ENCODE measurements at regions not wholly inside any gene's neighbourhood (a gene's known extent, or its start where the extent isn't known, plus 50 kb on each side); places are given as distances from the start of the nearest gene placed in this dataset.
A peak's percentile ranks its signal among the peaks of the same experiment; 100 is the strongest.

DNA sequence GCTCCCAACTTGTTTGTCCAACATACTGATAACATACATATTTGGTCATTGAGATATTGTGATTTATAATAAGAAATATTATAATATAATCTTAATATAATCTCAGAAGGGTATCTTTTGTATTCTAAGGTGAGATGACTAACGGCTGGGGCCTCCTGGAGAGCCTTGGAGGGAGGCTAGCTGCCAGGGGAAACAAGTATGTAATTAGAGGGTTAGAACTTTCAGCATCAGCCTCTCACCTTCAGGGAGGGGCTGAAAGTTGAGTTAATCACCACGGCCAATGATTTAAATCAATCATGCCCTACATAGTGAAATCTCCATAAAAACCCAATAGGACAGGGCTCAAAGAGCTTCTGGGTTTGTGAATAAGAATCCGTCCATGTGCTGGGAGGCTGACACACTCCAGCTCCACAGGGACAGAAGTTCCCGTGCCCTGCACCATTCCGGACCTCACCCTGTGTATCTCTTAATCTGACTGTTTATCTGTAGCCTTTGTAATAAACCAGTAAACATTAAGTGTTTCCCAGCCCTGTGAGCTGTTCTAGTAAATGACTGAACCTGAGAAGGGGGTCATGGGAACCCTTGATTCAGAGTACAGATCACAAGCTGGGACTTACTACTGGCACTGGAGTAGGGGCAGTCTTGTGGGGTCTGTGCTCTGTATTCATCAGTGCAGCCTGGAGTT, 86.3 kb upstream of the STEAP1B start:
- DNase-seq, result no peak

DNA sequence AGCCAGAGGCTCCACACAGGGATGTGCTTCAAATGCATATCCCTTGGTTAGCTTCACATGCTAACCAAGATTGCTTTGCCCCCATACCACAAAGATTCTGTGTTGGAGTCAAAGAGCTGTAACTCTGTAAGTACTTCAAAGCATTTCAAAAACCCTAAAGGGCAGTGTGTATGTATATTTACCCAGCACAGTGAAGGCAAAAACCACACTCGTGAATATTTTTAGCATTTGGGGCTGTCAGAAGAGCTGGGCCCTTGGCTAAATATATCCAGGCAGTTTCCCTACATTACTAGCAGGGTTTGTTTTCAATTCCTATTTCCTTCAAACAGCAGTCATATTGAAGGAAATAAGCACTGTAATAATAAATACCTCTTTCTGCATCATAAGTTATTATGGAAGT, 84.2 kb upstream of the STEAP1B start:
- DNase-seq, result no peak

DNA sequence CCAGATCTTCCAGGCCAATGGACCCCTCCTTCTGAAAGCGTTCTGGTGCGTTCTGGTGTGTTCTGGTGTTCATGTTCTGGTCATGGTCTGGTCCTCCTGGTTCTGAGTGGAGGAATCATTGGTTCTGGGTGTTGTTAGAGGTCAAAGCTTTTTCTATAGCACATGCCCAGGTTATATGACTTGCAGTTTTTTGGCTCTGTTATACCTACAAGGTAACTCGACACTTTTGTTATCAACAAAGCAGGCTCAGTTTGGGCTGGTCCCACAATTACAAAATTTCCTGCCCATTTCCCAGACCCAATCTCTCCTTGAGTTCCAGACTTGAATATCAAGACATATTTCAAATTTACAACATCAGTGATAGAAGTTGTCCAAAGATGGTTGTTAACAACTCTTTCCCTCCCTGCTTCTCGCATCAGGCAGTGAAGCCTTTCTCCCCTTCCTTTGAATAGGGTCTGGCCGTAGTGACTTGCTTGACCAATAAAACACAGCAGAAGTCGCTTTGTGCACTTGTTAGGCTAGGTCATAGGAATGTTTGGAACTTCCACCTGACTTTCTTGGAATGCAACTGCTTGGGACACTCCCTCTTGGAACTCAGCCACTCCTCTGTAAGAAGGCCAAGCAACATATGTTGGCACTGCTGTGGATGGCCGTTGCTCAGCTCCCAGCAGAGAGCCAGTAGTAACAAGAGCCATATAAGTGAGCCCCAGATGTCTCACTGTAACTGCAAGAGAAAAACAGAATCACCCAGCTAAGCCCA, 83.1 kb upstream of the STEAP1B start:
- DNase-seq, result peak; percentile 76

DNA sequence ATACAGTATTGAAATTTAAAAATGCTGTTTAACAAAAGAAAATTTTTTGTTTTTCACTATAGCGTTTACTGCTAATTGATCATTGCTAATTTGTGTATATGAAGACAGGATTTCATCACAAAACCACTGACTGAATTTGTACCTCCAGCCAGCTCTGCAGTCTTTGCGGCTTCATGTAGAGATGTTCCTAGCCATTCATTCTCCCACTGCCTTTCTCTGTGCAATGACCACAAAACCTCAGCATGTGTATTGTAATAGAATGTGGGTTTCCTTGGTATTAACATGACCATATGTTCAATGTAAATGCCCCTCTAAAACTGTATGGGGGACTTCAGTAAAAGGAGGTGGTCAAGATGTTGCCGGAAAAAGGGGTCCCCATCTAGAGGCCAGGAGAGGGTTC, 81.1 kb upstream of the STEAP1B start:
- no peak for DNase-seq

- DNase-seq, result no peak
Measured at GRCh38 chr7:22579961-22580360, 80.0 kb upstream of the STEAP1B start.

DNA sequence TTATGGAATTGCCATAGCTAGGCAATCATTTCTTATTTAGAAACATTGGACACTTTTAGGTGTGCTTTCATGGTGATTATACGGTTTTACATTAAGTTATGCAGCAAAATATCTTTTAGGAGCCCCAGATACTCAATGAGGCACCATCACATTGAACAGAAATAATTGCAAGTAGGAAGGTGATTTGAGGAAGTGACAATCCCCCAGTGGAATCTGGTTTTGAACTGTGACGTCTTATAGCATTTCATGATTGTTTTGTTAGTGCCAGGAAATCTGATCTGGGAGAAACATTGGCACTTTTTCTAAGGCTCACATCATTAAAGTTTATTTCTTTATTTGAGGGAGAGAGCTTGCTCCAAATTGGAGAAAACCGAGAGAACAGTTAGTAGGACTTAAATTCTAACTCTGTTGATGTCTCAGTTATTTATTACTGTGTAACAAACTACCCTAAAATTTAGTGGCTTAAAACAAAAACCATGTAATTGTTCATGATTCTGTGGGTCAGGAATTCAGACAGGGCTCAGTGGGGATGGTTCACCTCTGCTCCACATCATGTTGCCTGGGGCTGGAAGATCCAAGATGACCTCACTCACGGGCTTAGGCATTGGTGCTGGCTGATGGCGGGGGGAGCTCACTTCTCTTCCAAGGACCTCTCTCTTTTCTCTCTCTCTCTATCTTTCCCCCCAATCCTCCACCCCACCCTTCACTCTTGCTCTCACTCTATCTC, 78.2 kb upstream of the STEAP1B start:
- peak; percentile 67 for DNase-seq

DNA sequence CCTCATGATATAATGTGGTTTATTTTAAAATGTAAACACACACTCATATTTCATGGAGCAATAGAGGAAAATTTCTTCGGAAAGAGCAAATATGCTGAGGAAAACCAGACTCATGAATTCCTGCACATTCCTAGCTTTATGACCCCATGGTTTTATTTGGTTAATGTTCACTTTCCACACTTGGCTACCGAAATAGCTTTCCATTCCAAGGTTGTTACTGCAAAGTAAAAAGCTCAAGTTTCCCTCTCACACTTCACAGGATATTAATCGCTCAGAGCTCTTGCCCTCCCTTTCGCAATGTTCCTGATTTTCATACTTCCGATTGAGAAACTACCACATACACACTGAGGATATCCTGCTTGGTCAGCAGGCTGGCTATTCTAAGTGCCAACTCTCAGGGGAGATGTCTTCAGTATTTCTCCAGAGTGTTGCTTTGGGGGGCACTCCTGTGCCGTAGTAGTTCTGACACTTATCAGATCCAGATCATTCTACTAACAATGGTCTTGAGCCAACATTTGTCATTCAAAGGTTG, 77.5 kb upstream of the STEAP1B start:
- DNase-seq, result peak; percentile 96

- DNase-seq, result no peak
Measured at GRCh38 chr7:22576612-22577469, 76.9 kb upstream of the STEAP1B start.

DNA sequence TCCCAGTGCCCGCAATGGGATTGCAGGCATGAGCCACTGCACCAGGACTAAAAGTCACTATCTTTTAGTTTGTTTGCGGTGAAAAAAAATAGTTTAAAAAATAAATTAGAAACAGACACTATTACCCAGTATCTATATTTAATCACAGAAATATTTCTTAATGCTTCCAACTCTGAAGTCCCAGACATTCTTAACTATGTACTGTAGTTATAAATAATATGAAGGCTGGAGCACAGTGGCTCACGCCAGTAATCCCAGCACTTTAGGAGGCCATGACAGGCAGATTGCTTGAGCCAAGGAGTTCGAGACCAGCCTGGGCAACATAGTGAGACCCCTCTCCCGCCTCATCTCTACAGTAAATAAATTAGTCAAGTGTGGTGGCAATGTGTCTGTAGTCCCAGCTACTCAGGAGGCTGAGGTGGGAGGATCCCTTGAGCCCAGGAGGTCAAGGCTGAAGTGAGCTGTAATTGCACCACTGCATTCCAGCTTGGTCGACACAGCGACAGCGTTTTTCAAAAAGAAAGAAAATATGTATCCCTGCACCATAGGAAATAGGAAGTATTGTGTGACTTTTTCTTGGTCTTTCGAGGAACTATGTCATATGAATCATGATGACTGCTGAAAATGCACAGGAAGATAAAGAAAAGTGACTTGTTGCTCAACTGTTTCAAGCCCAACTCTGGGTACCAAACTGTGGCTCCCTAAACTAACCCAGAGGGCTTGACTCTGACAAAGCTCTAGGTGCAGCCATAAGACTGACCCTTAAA, 74.9 kb upstream of the STEAP1B start:
- peak; percentile 8 for DNase-seq

DNA sequence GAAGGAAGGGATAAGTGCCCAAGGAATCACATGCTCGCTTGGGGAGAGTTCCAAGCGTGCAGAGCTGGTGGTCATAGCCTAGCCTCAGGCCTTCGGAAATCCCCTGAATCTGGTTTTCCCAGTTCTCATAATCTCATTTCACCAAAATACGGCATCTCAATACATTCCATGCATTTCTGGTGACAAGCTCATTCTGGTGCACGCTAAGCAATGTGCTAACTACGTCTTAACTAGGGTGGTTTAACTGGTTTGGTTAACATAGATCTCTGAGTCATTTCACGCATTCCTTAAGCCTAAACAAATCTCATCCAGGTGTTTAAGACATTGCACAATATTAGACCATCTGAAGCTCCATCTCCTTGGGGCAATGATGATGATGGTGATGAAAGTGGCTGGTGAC, 72.9 kb upstream of the STEAP1B start:
- DNase-seq, result peak; percentile 53

GRCh38 chr7:22572292-22572691, 72.3 kb upstream of the STEAP1B start:
- DNase-seq, result peak; percentile 47

DNA sequence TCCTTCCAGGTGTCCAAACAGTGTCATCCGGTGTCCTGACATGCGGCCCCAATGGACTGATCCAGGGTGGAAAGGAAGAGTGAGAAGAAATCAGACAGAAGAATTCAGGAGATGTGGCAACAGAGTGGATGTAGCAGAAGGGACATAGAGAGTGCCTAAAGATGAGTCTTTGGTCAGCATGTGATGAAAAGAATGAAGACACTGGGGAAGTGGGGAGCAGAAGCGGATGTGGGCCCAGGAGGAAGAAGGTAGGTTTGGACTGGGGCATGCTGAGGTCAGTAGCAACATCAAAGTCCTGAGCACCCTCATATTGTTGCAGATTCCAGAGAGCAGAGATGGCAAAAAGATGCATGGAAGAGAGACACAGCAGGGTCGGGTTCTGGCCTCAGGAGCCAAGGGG, 71.8 kb upstream of the STEAP1B start:
- DNase-seq, result no peak

DNA sequence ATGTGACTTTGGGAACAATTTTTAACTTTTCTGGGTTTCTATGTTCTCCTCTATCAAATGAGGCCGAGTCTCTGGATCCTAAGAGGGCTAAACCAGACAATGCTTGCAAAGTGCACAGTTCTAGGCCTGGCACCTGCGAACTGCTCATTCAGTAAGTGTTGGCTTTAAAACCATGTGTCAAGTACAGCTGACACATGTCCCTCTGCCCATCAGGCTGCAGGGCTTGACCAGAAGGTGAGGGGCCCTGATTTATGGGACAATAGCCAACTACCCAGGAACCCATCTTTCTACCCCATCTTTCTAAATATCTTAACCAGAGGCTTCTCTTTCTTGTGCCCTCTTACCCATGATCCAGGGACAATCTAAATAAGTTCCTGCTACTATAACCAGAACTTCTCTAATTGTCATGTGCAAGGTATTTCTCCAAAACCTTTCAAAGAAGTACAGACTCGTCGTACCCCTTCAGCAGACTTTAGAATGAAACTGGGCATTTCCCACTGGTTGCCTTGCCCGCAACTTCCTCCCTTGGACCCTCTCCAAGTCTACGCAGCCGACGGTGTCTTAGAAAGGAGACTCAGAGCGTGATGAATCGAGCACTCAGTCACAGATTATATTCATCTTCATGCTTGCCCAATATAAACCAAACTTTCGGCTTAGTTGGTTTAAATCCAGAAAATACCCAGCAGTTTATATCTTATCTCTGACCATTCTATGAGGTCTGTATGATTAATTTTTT, 69.8 kb upstream of the STEAP1B start:
- DNase-seq, result no peak

DNA sequence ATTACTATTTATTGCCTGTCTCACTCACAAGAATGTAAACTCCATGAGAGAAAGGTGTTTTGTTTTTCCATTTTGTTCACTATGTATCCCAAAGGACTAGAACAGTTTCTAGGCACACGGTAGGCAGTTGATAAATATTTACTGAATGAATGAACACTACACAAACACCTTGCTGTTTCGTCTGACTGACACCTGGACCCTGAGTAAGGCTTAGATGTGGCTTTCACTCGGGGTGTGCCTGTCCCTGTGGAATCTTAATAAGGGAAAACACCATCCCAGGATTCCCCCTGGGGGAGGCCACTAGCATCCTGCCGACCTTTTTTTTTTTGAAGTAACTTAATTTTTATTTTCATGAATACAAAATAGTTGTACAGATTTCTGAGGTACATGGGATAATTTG, 66.6 kb upstream of the STEAP1B start:
- no peak for DNase-seq

DNA sequence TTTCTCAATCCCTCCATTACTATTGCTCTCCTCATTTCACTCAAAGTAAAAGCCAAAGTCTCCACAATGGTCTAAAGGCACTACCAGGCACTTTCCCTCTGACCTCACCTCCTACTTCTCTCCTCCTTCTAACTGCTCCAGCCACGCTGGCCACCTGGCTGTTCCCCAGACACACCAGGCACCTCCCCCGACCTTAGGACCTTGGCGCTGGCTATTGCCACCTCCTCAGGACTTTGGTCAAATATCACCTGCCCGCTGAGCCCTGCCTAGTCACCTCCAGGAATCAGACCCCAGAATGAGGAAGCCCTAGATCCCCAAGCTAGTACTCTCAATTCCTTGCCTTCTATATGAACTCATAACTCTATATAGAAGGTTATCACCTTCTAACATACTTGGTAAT, 66.2 kb upstream of the STEAP1B start:
- DNase-seq, result no peak

DNA sequence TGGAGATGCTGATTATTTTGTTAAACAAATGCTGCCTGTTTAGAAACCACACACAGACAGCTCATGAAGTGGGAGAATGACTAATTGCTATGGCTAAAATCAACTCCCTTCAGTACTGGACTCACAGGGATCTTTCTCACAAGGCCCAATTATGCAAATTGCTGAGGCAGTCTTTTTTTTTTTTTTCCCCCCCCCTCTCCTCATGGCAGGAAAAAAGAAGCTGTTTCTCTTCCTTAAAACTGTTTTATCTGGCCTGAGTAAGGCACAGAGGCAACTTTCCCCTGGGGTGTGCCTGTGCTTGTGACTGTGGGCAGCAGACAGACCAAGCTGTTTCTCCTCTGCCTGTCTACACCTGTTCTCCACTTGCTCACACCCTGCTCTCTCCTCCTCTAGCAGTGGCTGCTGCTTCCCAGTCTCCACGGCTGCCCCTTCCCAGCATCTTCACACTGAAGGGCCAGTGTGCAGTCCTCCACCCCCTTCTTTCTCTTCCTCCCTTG, 65.4 kb upstream of the STEAP1B start:
- peak; percentile 82 for DNase-seq

- DNase-seq, result peak; percentile 97
Measured at GRCh38 chr7:22564511-22565045, 64.6 kb upstream of the STEAP1B start.

DNA sequence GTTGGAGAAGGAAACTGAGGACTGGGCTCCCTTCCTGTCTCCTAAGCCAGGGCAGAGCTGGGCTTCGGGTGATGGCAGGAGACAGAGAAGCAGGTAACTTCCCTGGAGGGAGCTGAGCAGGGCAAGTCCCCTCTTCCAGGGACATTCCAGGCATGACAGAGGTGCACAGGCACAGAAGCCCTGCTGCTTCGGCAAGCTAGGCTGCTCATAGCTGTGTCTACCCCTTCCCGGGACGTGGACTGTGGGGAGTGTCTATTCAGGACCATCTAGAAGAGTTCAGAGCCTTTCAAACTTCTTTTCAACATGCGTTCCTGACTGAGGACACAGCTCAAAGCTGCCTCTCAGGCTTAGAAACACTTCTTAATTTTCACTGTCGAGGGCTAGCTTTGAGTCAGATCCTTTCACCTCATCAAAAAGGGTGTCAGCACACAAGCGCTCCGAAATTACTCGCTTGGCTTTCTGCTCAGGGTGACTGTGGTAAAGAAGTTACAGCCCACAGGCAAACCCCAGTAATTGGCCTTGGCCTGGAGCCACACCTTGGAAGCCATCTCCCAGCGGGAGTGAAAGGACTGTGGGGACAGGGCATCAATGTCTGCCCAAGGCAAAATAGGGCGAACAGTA, 63.7 kb upstream of the STEAP1B start:
- DNase-seq, result peak; percentile 36

DNA sequence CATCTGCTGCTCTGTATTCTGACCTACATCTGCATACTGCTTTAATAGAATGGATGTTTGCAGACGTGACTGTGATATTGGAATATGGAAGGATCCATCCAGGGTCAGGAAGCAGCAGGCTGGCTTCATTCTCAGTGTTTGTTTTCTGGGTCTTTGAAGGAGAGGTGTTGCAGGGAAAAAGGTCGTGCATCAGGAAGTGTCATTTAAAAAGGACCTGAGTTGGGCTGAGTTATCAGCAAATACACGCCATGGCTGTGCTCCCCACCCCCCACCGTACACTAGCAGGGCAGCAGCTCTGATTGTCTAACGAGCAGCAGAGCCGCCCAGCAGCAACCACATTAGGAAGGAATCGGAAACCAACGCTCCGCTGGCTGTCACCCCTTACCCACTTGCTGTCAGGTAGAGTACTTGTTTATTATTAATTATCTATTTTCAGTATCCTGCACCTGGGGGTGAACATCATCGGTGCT, 63.1 kb upstream of the STEAP1B start:
- no peak for DNase-seq

Data from fibroblast of skin of back (primary cell).